ENCODE measurements at regions not wholly inside any gene's neighbourhood (a gene's known extent, or its start where the extent isn't known, plus 50 kb on each side); places are given as distances from the start of the nearest gene placed in this dataset.

- TF ChIP-seq POLR2A (IDR thresholded peaks at IDR 0.05) (no peak), CTCF (IDR thresholded peaks at IDR 0.05 in 4 of 5, conservative IDR thresholded peaks at IDR 0.05 in 1 of 5) (no peak)
Measured at GRCh38 chr10:84903320-84903719, 574.9 kb downstream of the CCSER2 start.
